ENCODE measurements at regions not wholly inside any gene's neighbourhood (a gene's known extent, or its start where the extent isn't known, plus 50 kb on each side); places are given as distances from the start of the nearest gene placed in this dataset.

DNA sequence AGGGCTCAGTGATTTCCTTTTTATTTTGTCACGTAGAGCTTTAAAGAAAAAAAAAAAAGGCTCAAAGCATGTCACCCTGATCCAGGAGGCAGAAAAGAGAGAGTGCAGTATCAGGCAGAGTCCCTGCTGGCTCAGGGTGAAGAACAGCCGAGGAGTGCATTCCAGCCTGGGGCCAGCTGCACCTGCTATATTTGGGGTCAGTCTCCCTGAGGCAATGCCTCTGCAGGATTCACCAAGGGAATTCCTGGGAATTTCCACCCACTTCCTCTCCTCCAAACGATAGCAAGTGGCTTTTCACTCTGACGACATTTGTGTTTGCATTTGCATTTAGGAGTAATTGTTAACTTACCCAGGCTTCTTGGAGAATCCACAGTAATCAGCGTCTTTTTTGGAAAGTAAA is 202.9 kb upstream of the CTNNB1 start:
- Histone ChIP-seq H3K4me1 (no peaks in the 10 kb centered on the region), H3K9me3 (no peaks in the 10 kb centered on the region), H3K4me3 (no peak overlapping the region), H3K27me3 (no peaks in the 10 kb centered on the region), H3K36me3 (no peaks in the 10 kb centered on the region), H3K27ac (no peak overlapping the region)
- intact Hi-C loops (cut with DNase I), result no loop called here
- ATAC-seq (peak; percentile 69), DNase-seq (no peak)
- TF ChIP-seq, protein P1, sequence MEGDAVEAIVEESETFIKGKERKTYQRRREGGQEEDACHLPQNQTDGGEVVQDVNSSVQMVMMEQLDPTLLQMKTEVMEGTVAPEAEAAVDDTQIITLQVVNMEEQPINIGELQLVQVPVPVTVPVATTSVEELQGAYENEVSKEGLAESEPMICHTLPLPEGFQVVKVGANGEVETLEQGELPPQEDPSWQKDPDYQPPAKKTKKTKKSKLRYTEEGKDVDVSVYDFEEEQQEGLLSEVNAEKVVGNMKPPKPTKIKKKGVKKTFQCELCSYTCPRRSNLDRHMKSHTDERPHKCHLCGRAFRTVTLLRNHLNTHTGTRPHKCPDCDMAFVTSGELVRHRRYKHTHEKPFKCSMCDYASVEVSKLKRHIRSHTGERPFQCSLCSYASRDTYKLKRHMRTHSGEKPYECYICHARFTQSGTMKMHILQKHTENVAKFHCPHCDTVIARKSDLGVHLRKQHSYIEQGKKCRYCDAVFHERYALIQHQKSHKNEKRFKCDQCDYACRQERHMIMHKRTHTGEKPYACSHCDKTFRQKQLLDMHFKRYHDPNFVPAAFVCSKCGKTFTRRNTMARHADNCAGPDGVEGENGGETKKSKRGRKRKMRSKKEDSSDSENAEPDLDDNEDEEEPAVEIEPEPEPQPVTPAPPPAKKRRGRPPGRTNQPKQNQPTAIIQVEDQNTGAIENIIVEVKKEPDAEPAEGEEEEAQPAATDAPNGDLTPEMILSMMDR (IDR thresholded peaks at IDR 0.05), result no peak

DNA sequence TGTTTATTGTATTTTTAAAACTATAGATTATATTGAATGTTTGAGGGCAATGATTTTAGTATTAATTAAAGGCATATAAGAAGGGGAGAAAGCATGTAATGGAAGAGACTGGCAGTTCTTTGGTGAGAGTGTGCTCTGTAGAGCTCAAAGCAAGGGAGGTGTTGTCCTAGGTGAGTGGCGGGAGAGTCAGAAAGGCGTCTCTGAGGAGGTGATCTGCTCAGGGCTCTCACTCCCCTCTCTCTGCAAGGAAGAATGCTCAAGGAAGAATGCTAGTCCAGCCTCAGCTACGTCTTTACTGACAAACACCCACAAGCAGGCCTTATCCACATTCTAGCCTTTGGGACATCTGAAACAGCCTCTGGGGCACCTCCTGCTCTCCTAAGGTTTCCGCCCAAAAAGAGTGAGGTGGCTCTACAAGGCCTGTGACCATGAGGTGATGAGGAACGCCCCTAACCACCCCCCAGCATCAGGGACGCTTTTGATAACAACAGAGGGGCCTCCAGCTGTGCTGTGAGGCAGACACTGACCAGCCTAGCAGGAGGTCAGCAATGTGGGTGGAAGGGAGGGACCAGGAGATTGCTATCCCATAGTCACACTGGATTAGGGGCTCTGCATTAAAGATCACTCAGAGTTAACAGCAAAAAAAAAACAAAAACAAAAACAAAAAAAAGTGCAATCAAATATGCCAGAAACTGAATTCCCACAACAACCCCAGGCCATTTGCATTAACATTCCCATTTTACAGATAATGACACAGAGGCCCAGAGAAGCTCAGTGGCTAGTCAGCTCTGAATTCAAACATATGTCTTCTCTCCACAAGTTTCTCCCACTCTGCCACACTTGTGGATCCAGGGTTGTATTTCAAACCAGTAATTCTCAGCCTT is 202.2 kb upstream of the CTNNB1 start:
- H3K4me1 ChIP-seq, result no peaks in the 10 kb centered on the region
- DNase-seq (no peak), ATAC-seq (peak; percentile 28)
- intact Hi-C loops (cut with DNase I), result no loop called here
- no peak overlapping the region for H3K27ac ChIP-seq
- TF ChIP-seq, protein P1 (IDR thresholded peaks at IDR 0.05), result no peak
- H3K36me3 ChIP-seq, result no peaks in the 10 kb centered on the region
- H3K9me3 ChIP-seq, result no peaks in the 10 kb centered on the region
- H3K4me3 ChIP-seq, result no peak overlapping the region
- H3K27me3 ChIP-seq, result no peaks in the 10 kb centered on the region

DNA sequence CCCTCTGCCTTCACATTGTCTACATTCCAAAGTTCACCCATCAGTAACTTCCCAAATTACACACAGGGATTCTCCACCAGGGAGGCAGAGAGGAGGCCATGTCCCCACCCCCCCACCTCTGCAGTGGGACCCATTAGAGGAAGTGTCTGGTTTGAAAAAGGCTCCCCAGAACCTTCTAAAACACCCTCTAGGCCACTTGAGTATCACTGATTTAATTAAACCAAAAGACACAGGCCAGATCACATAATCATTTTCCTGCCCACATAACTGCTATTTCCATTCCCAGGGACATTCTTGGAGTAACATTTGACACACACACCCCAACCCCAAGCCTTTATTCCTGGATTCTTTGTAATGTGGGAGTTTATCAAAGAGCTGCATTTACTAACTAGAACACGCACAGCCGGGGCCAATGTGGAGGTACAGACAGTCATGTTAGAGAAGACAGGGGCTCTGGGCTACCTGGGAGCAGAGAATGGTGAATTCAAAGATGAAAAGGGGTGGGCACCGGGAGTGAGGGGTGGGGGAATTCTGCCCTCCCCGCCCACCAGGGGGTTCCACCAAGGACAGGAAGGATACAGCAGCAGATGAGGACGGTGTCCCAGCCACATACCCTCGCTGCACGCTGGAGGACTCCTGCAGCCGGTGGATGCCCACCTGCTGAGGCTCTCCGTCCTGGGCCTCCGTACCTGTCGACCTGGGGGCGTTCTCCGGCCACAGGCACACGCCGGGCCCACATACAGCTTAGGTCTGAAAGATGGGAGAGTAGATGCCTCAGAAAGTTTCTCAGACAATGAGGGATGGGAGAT is 201.4 kb upstream of the CTNNB1 start:
- intact Hi-C loops (cut with DNase I), result no loop called here
- Histone ChIP-seq H3K9me3 (no peaks in the 10 kb centered on the region), H3K36me3 (no peaks in the 10 kb centered on the region)

DNA sequence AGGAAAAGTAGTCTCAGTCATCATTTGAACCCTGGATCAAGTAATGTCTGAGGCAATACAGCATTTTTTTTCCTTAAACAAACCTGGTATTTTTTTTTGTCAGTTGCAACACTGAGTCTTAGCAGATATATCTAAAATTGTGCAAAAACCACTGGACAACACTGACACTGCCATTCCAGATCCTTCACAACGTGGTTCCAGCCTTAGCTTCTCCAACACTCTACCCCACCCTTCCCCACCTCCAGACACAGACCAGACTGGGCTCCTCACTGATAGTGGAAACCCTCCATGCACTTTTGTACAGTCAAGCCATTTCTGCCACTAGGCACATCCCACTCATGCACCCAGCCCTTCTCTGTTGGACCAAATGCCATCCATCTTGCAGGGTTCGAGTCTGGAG is 199.6 kb upstream of the CTNNB1 start:
- Histone ChIP-seq H3K4me3 (no peak overlapping the region), H3K36me3 (no peaks in the 10 kb centered on the region), H3K9me3 (no peaks in the 10 kb centered on the region), H3K4me1 (no peaks in the 10 kb centered on the region), H3K27ac (no peak overlapping the region), H3K27me3 (no peaks in the 10 kb centered on the region)
- DNase-seq (no peak), ATAC-seq (no peak)
- intact Hi-C loops (cut with DNase I), result no loop called here
- TF ChIP-seq, protein P1 (IDR thresholded peaks at IDR 0.05), result no peak

More for the DNA sequence above, 201.4 kb upstream of the CTNNB1 start:
- Histone ChIP-seq H3K27me3 (no peaks in the 10 kb centered on the region), H3K4me3 (no peak overlapping the region), H3K4me1 (no peaks in the 10 kb centered on the region), H3K27ac (no peak overlapping the region)
- ATAC-seq, result no peak
- TF ChIP-seq, protein P1 (IDR thresholded peaks at IDR 0.05), result no peak
- DNase-seq, result no peak

DNA sequence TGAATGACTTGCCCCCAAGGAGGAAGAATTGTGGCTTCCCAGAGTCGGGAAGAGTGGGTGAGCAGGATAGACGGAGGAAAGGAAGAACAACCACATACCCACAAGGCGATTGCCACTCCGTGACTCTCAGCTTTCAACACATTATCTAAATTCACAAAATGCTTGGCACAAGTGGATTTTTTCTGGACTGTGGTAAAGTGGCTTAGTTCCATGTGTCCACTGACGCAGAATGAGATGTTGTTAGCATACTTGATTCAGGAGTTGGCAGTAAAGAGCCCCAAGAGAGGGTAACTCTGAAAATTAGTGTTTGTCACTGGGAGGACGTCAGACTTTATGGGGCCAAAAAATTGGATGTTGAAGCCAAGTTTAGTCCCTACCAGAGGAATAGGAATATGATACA is 198.8 kb upstream of the CTNNB1 start:
- peak; percentile 67 for ATAC-seq
- intact Hi-C loops (cut with DNase I), result no loop called here
- Histone ChIP-seq H3K9me3 (no peaks in the 10 kb centered on the region), H3K4me3 (no peak overlapping the region), H3K27me3 (no peaks in the 10 kb centered on the region), H3K36me3 (no peaks in the 10 kb centered on the region), H3K4me1 (no peaks in the 10 kb centered on the region), H3K27ac (no peak overlapping the region)
- TF ChIP-seq, protein P1 (IDR thresholded peaks at IDR 0.05), result no peak
- DNase-seq, result no peak

Measured in left lung (tissue), 4 donors.